HG03558 (cell line): ENCODE measurements at regions not wholly inside any gene's neighbourhood (a gene's known extent, or its start where the extent isn't known, plus 50 kb on each side); places are given as distances from the start of the nearest gene placed in this dataset.
"Not testable (repeated sequence)": the region's sequence is repeated elsewhere in the genome, so short reads cannot be mapped to it uniquely, and the experiment has no call there.

Experiments used
- ATAC-seq: cut with Tn5 transposase; IDR thresholded peaks from one replicate; pipeline ENCODE4 v1.9.1; 2021; ENCODE audit warnings: moderate number of reproducible peaks; ENCODE audit not compliant: unreplicated experiment; ENCODE audit errors: extremely low read depth

DNA sequence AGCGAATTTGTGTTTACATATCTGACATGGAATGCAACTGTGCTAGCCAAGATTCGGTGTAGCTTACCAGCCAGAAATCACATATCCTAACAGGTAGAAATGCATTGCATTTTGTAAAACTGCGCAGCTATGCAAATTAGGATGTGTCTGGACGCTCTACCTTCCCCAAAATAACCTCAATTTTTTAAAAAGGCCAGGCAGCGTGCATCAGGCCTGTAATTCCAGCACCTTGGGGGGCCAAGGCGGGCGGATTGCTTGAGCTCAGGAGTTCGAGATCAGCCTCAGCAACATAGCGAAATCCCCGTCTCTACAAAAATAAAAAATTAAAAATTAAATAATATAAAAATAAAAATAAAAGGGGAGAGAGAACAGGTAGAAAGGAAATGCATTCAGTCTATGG is 305.0 kb downstream of the TYW1 start:
- ATAC-seq: no peak

DNA sequence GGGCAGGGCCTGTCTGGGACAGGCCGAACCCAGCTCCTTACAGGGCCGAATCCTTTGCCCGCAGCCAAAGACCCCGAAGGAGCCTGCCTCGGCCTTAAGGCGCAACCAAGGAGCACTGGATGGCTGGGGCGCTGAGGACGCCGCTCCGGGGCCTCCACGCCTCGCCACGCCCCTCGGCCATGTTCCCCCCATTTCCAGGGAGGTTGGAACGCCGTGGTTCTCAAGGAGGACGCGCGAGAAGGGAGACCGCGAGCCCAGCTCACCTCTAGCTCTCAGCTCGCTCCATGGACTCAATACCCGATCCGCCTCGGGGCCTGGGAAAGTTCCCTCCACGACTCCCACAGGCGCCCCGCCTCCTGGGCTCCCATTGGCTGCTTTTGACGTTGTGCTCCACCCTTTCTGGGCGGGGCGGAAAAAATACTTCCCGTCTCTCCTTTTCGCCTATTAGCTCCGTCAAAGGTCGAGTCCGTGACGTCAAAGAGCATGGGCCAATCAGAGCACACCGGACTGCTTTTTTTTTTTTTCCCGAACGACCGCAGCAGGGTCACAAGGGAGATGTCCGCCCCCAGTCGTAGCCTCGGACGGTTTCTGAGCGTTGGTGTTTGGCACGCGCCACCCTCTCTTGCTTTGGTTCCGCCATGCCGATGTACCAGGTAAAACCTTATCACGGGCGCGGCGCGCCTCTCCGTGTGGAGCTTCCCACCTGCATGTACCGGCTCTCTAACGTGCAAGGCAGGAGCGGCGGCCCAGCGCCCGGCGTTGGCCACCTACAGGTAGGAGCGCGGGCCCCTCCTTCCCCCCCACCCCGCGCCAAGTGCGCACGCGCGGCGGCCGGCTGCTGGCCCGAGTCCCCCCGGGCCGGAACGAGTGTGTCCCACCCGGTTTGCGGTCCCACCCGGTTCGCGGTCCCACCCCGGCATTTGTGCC is 305.7 kb downstream of the TYW1 start:
- ATAC-seq: peak; percentile 58

GRCh38 chr7:67304846-67305245 is 308.2 kb downstream of the TYW1 start:
- ATAC-seq: not testable (repeated sequence)

- no peak for ATAC-seq
Observed at GRCh38 chr7:67306331-67306730, 309.7 kb downstream of the TYW1 start.

- ATAC-seq: no peak
Observed at GRCh38 chr7:67309764-67310549, 313.3 kb downstream of the TYW1 start.

DNA sequence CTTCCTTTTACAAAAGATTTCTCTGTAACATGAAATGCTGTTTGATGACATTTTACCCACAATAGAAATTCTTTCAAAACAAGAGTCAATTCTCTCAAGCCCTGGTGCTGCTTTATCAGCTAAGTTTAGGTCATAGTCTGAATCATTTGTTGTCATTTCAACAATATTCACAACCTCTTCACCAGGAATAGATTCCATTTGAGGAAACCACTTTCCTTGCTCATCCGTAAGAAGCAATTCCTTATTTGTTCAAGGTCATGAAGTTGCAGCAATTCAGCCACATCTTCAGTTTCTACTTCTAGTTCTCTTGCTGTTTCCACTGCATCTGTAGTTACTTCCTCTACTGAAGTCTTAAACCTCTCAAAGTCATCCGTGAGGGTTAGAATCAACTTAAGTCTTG is 315.3 kb downstream of the TYW1 start:
- no peak for ATAC-seq

GRCh38 chr7:67313213-67313612 is 316.6 kb downstream of the TYW1 start:
- ATAC-seq: no peak

DNA sequence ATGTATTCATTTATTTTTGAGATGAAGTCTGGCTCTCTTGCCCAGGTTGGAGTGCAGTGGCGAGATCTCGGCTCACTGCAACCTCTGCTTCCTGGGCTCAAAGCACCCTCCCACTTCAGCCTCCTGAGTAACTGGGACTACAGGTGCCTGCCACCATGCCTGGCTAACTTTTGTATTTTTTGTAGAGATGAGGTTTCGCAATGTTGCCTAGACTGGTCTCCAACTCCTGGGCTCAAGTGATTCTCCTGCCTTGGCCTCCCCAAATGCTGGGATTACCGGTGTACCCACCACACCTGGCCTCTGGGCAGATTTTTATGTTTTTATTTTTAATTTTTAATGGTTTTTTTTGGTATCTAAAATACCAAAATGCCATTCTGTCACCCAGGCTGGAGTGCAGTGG is 320.3 kb downstream of the TYW1 start:
- ATAC-seq: not testable (repeated sequence)

DNA sequence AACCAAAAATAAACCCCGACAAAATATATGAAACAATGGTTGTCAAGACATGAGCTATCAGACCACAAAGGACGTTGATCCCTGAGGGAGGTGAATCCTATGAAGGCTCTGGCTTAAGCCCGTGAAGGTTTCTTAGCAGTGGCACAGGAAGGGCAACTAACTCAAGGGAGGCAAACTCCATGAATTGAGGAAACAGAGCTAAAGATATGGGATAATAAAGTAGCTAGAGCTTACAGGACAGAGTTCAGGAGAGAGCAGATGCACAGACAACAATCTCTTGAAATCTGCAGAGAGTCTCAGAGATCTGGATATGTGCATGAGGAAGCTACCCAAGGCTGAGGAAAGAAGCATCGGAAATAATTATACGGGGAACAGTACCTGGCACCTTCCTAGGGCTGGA is 331.6 kb downstream of the TYW1 start:
- ATAC-seq: not testable (repeated sequence)

- ATAC-seq: not testable (repeated sequence)
Observed at GRCh38 chr7:67335165-67335564, 338.5 kb downstream of the TYW1 start.

DNA sequence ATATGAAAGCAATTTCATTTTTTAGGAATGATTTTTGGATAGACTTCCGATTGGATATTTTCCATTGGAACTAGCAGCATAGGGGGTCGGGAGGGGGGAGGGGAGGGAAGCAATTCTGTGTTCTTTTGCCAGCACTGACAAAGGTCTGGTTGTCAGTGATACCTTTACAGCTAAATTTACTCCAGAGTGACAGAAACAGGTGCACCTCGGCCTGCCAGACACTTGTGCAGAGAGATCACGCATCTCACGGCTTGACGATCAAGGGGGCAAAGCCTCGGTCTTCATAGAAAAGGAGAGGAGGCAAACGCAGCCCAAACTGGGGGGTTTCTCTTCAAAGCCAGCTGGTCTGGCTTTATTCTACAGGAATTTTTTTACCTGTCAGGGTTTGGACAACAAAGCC is 339.0 kb downstream of the TYW1 start:
- ATAC-seq: not testable (repeated sequence)

- ATAC-seq: not testable (repeated sequence)
Observed at GRCh38 chr7:67338545-67338944, 341.9 kb downstream of the TYW1 start.

DNA sequence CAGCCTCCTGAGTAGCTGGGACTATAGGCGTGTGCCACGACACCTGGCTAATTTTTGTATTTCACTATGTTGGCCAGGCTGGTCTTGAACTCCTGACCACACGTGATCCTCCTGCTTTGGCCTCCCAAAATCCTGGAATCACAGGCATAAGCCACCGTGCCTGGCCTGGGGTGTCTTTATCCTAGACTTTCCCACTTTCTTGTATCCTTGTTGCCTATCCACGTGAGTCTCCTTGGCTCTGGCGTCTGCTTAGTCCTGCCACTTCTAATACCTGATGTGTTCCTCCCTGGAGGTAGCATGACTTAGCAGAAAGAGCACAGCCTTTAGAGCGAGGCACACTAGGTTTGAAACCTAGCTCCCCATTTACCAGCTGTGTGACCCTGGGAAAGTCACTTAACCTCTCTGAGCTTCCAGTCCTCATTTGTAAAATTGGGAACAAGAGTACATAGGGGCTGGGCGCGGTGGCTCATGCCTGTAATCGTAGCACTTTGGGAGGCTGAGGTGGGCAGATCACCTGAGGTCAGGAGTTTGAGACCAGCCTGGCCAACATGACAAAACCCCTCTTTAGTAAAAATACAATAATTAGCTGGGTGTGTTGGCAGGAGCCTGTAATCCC is 344.6 kb downstream of the TYW1 start:
- ATAC-seq: no peak

GRCh38 chr7:67343114-67343513 is 346.5 kb downstream of the TYW1 start:
- ATAC-seq: no peak

DNA sequence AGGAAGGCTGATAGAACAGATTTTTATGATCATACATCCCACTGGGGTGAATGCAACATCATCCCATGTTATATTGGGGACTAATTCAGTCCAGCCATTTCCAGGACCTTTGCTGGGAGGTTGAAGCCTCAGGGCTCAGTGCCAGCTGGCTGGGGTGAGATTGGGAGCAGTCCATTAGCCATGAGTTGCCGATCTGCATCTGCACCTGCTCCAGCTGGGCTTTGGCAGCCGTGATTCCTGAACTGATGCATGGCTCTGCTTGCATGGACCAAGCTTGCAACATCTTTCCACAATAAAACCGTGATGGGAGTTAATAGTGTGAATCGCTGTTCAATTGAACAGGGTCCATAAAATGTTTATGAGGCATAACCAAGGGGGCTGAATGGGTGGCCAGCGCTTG is 346.9 kb downstream of the TYW1 start:
- ATAC-seq: no peak

GRCh38 chr7:67344481-67345193 is 348.0 kb downstream of the TYW1 start:
- no peak for ATAC-seq

DNA sequence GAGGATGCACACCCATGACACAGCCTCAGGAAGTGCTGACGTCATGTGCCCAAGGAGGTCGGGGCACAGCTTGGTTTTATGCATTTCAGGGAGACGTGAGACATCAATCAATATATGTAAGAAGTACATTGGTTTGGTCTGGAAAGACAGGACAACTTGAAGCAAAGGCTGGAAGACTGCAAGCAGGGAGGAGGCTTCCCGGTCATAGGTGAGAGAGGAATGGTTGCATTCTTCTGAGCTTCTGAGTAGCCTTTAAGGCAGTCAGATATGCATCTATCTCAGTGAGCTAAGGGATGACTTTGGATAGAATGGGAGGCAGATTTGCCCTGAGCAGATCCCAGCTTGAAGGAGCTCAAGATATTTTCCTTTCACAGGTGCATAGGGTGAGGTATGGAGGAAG is 349.5 kb downstream of the TYW1 start:
- ATAC-seq: no peak

DNA sequence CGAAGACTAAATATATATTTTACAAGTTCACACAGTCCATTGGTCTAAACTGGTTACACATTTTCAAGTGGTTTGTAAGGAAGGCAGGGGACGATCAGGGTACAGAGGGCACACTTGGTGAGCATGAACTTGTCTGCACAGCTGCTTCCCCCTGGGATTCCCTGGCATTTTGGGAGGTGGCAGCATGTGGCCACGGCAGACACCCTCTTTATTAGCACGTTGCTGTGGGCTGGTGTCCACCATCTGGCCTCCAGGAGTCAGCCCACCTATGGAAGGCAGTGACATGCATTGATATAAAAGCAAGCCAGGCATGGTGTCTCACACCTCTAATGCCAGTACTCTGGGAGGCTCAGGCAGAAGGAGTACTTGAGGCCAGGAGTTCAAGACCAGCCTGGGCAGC is 350.2 kb downstream of the TYW1 start:
- ATAC-seq: no peak

DNA sequence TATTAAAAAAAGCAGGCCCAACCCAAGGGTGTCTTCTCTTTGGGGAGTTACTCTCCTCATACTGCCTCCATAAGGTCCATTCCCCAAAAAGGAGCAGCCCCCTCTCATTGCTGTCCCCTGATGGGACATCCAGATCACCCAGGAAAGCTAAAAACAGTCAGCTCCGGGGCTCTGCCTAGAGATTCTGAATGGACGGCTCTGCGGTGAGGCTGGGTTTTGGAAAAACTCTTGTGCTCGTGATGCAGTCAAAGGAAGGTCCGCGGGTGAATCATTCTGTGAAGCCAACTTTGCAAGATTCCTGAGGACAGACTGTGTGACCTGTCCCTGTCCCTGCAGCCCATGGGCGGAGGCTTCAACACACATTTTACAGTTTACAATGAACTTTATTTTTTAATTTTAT is 351.5 kb downstream of the TYW1 start:
- no peak for ATAC-seq

DNA sequence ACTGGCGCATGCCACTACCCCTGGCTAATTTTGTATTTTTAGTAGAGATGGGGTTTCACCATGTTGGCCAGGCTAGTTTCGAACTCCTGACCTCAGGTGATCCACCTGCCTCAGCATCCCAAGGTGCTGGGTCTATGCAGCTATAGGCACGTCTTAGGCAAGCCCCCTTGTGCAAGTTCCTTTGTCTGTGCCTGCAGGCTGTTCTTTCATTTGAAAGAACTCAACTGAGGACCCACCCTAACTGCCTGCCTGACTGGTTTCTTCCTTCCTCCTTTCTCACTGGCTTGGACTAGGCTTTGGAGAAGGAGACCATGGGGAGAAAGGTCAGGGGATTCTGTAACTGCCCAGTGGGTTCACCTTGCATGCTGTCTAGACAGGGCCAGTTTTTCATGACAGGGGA is 361.0 kb downstream of the TYW1 start:
- not testable (repeated sequence) for ATAC-seq
